Neural cell (in vitro differentiated cells): ENCODE measurements at regions not wholly inside any gene's neighbourhood (a gene's known extent, or its start where the extent isn't known, plus 50 kb on each side); places are given as distances from the start of the nearest gene placed in this dataset.

Source experiments
- H2AFZ ChIP-seq: fragments of 200-600, 300-800 bp; sonication (generic), shearing (Covaris generic); 2 replicates; pipeline ENCODE4 v1.6.0; 2014; ENCODE audit warnings: low read depth, mild to moderate bottlenecking, antibody characterized with exemption, low read length, moderate library complexity
- H3F3A ChIP-seq: fragments of 200-600 bp; shearing (Covaris generic); 2 replicates; pipeline ENCODE4 v1.6.1; 2016; ENCODE audit warnings: mild to moderate bottlenecking, moderate library complexity, mixed read lengths, antibody characterized with exemption, low read length; ENCODE audit not compliant: insufficient read depth, poor library complexity, severe bottlenecking
- H3K27ac ChIP-seq: fragments of 200-600, 300-800 bp; sonication (generic), shearing (Covaris generic); 2 replicates; pipeline ENCODE4 v1.5.1; 2014; ENCODE audit warnings: mild to moderate bottlenecking, low read length, moderate library complexity
- H3K27me3 ChIP-seq: fragments of 300-800, 200-600 bp; sonication (generic), shearing (Covaris generic); 2 replicates; pipeline ENCODE4 v1.6.0; 2014; ENCODE audit warnings: mild to moderate bottlenecking, low read depth, low read length, moderate library complexity; ENCODE audit not compliant: insufficient read depth
- H3K36me3 ChIP-seq: fragments of 300-800, 200-600 bp; sonication (generic), shearing (Covaris generic); 2 replicates; pipeline ENCODE4 v1.5.1; 2014; ENCODE audit warnings: mild to moderate bottlenecking, antibody characterized with exemption, low read length, moderate library complexity; ENCODE audit not compliant: insufficient read depth
- H3K4me2 ChIP-seq: fragments of 300-800, 200-600 bp; sonication (generic), shearing (Covaris generic); 2 replicates; pipeline ENCODE4 v1.6.0; 2014; ENCODE audit warnings: mild to moderate bottlenecking, low read length
- H3K4me3 ChIP-seq: fragments of 300-800, 200-600 bp; sonication (generic), shearing (Covaris generic); 2 replicates; pipeline ENCODE4 v1.5.1; 2014; ENCODE audit warnings: mild to moderate bottlenecking, low read length, moderate library complexity
- H3K79me2 ChIP-seq: fragments of 200-600 bp; shearing (Covaris generic); replicated peaks from 2 replicates; pipeline ENCODE4 v1.6.0; 2014; ENCODE audit warnings: mild to moderate bottlenecking, low read length, moderate library complexity; ENCODE audit not compliant: insufficient read depth
- H3K9ac ChIP-seq: fragments of 300-800, 200-600 bp; sonication (generic), shearing (Covaris generic); 2 replicates; pipeline ENCODE4 v1.6.1; 2016; ENCODE audit warnings: mild to moderate bottlenecking, low read length, mixed read lengths
- H3K9me2 ChIP-seq: fragments of 200-600 bp; shearing (Covaris generic); 2 replicates; pipeline ENCODE4 v1.6.1; 2016; ENCODE audit warnings: mild to moderate bottlenecking, low read length, mixed read lengths; ENCODE audit not compliant: insufficient read depth
- H3K9me3 ChIP-seq: fragments of 200-600, 300-800 bp; sonication (generic), shearing (Covaris generic); 2 replicates; pipeline ENCODE4 v1.6.1; 2016; ENCODE audit warnings: mild to moderate bottlenecking, mixed run types, low read length, moderate library complexity, mixed read lengths
- H4K20me1 ChIP-seq: fragments of 200-600 bp; shearing (Covaris generic); 2 replicates; pipeline ENCODE4 v1.6.1; 2016; ENCODE audit warnings: mild to moderate bottlenecking, mixed run types; ENCODE audit not compliant: insufficient read depth
- EP300 ChIP-seq: fragments of 450-650 bp; conservative IDR thresholded peaks from 2 replicates; pipeline ENCODE4 v1.6.1; 2014; ENCODE audit warnings: antibody characterized with exemption, mild to moderate bottlenecking, moderate library complexity; ENCODE audit not compliant: poor library complexity, severe bottlenecking
- EZH2 ChIP-seq: fragments of 200-600, 300-800 bp; shearing (Covaris generic), sonication (generic); IDR thresholded peaks from 2 replicates; pipeline ENCODE4 v1.6.1; 2014; ENCODE audit warnings: antibody characterized with exemption, low read length, borderline replicate concordance, mild to moderate bottlenecking; ENCODE audit not compliant: insufficient read depth, poor library complexity, severe bottlenecking
- MXI1 ChIP-seq: fragments of 450-650 bp; conservative IDR thresholded peaks from 2 replicates; pipeline ENCODE4 v1.6.1; 2014; ENCODE audit warnings: antibody characterized with exemption, mild to moderate bottlenecking; ENCODE audit not compliant: poor library complexity, severe bottlenecking
- POLR2AphosphoS5 ChIP-seq: IDR thresholded peaks from 2 replicates; pipeline ENCODE4 v1.6.1; 2012
- RAD21 ChIP-seq: fragments of 450-650 bp; conservative IDR thresholded peaks from 2 replicates; pipeline ENCODE4 v1.6.1; 2014; ENCODE audit warnings: antibody characterized with exemption, mild to moderate bottlenecking, moderate library complexity
- SMC3 ChIP-seq: fragments of 450-650 bp; conservative IDR thresholded peaks from 2 replicates; pipeline ENCODE4 v1.6.1; 2014; ENCODE audit warnings: antibody characterized with exemption, mild to moderate bottlenecking, moderate library complexity; ENCODE audit not compliant: poor library complexity
- TAF1 ChIP-seq: IDR thresholded peaks from 2 replicates; pipeline ENCODE4 v1.6.1; 2012; ENCODE audit warnings: low read depth
- TF ChIP-seq, protein P1 (sequence below): IDR thresholded peaks from 2 replicates; pipeline ENCODE4 v1.6.1; 2012; ENCODE audit warnings: borderline replicate concordance
- TF ChIP-seq, protein P2 (sequence below): fragments of 450-650 bp; IDR thresholded peaks from 2 replicates; pipeline ENCODE4 v1.5.1; 2014; ENCODE audit warnings: antibody characterized with exemption, mild to moderate bottlenecking, moderate library complexity; ENCODE audit not compliant: poor library complexity, severe bottlenecking

DNA sequence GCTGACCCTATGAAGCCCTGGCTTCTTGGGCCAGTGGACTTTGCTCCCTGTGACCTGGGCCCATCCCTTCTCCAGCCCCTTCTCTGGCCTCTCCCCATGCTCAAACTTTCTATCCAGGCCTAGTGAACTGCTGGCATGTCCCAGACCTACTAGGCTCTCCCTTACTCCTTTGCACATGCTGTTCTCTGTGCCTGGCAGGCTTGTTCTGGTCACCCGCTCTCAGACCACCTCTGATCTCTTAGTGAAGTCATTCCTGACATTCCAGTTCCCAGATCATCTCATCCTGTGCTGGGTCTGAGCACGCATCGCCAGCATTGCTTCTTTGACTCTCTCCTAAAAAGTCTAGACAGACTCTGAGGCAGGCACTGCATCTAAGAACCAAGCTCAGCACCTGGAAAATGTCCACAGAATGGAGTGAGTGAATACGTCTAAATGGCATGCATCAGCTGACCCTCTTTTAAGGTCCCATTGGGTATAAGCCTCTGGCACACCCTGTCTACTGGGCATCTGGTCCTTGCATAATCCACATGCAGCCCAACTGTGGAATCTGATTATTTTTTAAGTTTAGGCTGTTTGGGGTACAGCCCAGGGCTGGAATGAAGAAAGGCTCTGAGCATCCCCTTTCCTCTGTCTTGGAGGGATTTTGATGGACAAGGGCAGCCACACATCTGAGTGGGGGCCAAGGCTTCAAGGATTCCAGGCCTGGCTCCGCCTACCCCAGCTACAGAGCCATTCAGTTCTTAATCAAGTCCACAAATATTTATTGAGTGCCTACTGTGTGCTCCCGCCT, 130.6 kb upstream of the HAAO start:
- Histone ChIP-seq H3K4me2 (no peak overlapping the region), H3K9me3 (no peaks in the 10 kb centered on the region), H3K27ac (no peak overlapping the region), H4K20me1 (no peaks in the 10 kb centered on the region), H3K27me3 (no peaks in the 10 kb centered on the region), H3K4me3 (no peak overlapping the region), H3K9ac (no peak overlapping the region), H2AFZ (no peak overlapping the region), H3K9me2 (no peaks in the 10 kb centered on the region), H3F3A (no peaks in the 10 kb centered on the region), H3K36me3 (no peaks in the 10 kb centered on the region), H3K79me2 (no peaks in the 10 kb centered on the region)
- TF ChIP-seq RAD21 (no peak), EZH2 (no peak), MXI1 (no peak), EP300 (no peak), POLR2AphosphoS5 (no peak), SMC3 (no peak)
- TF ChIP-seq, protein P1, sequence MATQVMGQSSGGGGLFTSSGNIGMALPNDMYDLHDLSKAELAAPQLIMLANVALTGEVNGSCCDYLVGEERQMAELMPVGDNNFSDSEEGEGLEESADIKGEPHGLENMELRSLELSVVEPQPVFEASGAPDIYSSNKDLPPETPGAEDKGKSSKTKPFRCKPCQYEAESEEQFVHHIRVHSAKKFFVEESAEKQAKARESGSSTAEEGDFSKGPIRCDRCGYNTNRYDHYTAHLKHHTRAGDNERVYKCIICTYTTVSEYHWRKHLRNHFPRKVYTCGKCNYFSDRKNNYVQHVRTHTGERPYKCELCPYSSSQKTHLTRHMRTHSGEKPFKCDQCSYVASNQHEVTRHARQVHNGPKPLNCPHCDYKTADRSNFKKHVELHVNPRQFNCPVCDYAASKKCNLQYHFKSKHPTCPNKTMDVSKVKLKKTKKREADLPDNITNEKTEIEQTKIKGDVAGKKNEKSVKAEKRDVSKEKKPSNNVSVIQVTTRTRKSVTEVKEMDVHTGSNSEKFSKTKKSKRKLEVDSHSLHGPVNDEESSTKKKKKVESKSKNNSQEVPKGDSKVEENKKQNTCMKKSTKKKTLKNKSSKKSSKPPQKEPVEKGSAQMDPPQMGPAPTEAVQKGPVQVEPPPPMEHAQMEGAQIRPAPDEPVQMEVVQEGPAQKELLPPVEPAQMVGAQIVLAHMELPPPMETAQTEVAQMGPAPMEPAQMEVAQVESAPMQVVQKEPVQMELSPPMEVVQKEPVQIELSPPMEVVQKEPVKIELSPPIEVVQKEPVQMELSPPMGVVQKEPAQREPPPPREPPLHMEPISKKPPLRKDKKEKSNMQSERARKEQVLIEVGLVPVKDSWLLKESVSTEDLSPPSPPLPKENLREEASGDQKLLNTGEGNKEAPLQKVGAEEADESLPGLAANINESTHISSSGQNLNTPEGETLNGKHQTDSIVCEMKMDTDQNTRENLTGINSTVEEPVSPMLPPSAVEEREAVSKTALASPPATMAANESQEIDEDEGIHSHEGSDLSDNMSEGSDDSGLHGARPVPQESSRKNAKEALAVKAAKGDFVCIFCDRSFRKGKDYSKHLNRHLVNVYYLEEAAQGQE = no peak

DNA sequence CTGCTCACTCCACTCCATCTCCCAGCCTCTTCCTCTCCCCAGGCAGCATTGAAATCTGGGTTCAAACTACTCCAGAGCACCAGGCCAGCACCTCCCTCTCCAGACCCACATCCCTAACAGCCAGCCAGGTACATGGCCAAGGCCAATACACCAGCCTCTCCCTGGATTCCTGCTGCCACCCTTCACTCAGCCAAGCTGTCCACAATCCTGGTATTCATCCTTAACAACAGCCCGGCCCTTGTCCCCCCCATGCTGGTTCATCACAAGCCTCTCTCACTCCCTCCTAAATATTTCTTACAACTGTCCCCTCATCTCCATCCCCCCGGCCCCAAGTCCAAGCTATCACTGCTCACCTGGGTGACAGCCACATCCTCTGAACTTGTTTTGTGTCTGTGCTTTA, 129.9 kb upstream of the HAAO start:
- Histone ChIP-seq H3F3A (no peaks in the 10 kb centered on the region), H4K20me1 (no peaks in the 10 kb centered on the region), H3K36me3 (no peaks in the 10 kb centered on the region), H3K27me3 (no peaks in the 10 kb centered on the region), H3K4me3 (no peak overlapping the region), H3K27ac (no peak overlapping the region), H2AFZ (no peak overlapping the region), H3K9me3 (no peaks in the 10 kb centered on the region), H3K4me2 (no peak overlapping the region), H3K9me2 (no peaks in the 10 kb centered on the region), H3K9ac (no peak overlapping the region), H3K79me2 (no peaks in the 10 kb centered on the region)
- TF ChIP-seq, protein P2, sequence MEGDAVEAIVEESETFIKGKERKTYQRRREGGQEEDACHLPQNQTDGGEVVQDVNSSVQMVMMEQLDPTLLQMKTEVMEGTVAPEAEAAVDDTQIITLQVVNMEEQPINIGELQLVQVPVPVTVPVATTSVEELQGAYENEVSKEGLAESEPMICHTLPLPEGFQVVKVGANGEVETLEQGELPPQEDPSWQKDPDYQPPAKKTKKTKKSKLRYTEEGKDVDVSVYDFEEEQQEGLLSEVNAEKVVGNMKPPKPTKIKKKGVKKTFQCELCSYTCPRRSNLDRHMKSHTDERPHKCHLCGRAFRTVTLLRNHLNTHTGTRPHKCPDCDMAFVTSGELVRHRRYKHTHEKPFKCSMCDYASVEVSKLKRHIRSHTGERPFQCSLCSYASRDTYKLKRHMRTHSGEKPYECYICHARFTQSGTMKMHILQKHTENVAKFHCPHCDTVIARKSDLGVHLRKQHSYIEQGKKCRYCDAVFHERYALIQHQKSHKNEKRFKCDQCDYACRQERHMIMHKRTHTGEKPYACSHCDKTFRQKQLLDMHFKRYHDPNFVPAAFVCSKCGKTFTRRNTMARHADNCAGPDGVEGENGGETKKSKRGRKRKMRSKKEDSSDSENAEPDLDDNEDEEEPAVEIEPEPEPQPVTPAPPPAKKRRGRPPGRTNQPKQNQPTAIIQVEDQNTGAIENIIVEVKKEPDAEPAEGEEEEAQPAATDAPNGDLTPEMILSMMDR = no peak
- TF ChIP-seq POLR2AphosphoS5 = no peak
- no peak for TF ChIP-seq SMC3
- TF ChIP-seq EZH2 = no peak
- no peak for TF ChIP-seq TAF1
- TF ChIP-seq, protein P1 = no peak
- no peak for TF ChIP-seq RAD21
- no peak for TF ChIP-seq EP300
- TF ChIP-seq MXI1 = no peak
